HepG2 (cell line): ENCODE measurements at regions not wholly inside any gene's neighbourhood (a gene's known extent, or its start where the extent isn't known, plus 50 kb on each side); places are given as distances from the start of the nearest gene placed in this dataset.

Source experiments
- CHD2 ChIP-seq: IDR thresholded peaks from 2 replicates; pipeline ENCODE4 v1.6.1; 2011; ENCODE audit warnings: low read depth, low read length, improper control_type of control experiment
- EP300 ChIP-seq, 3 experiments: sonication (generic) in 1 of 3; formaldehyde crosslinking in 1 of 3; IDR thresholded peaks; 2 replicates each; pipeline versions ENCODE4 v1.5.1 to v1.6.1; 2011 to 2020; ENCODE audit warnings: low read depth in 2 of 3, low read length in 2 of 3, borderline replicate concordance in 1 of 3, improper control_type of control experiment in 1 of 3, mild to moderate bottlenecking in 1 of 3, missing genetic modification reagents in 1 of 3, moderate library complexity in 1 of 3
- NR2C2 ChIP-seq: sonication (generic); formaldehyde crosslinking; IDR thresholded peaks from 2 replicates; pipeline ENCODE4 v1.4.0; 2020; ENCODE audit warnings: missing genetic modification reagents, mild to moderate bottlenecking, moderate library complexity, borderline replicate concordance
- RFX5 ChIP-seq: IDR thresholded peaks from 2 replicates; pipeline ENCODE4 v1.6.1; 2011; ENCODE audit warnings: low read depth, low read length, improper control_type of control experiment
- TAF1 ChIP-seq: sonication (generic); formaldehyde crosslinking; IDR thresholded peaks from 2 replicates; pipeline ENCODE4 v1.4.0; 2020; ENCODE audit warnings: missing genetic modification reagents
- ZNF263 ChIP-seq: sonication (generic); formaldehyde crosslinking; IDR thresholded peaks from 2 replicates; pipeline ENCODE4 v1.4.0; 2020; ENCODE audit warnings: missing genetic modification reagents
- ZNF556 ChIP-seq: sonication (generic); formaldehyde crosslinking; IDR thresholded peaks from 2 replicates; pipeline ENCODE4 v1.4.0; 2020; ENCODE audit warnings: mild to moderate bottlenecking, missing genetic modification reagents, borderline replicate concordance
- TF ChIP-seq, protein P1 (sequence below): sonication (generic); formaldehyde crosslinking; conservative IDR thresholded peaks from 2 replicates; pipeline ENCODE4 v1.8.1; 2023; ENCODE audit warnings: missing genetic modification reagents

DNA sequence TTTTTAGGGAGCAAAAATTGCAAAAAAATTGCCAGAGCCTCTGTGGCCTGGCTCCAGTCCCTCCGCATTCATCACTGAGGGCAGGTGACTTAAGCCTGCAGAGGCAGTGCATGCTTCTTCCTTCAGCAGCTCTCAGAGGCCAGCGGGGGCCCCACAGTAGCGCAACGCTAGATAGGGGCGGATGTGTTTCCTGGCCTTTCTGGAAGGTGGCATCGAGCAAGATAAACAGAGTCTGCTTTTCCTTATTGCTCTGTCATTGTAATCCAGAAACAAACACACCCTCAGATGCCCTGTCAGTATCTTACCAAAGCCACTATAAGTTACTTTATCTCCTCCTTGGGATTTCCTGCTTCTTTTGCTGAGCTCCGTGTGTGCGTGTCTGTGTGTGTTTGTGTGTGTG, 75.5 kb upstream of the IRX6 start:
- TF ChIP-seq ZNF263 (no peak), EP300 (IDR thresholded peaks at IDR 0.05; ENCODE audit: low read depth in 2 of 2, low read length in 2 of 2) (no peak), EP300 (CRISPR knock-in tag; IDR thresholded peaks at IDR 0.05; ENCODE audit: borderline replicate concordance) (no peak), NR2C2 (no peak), CHD2 (no peak), RFX5 (no peak), ZNF556 (no peak), TAF1 (CRISPR knock-in tag) (no peak)
- TF ChIP-seq, protein P1, sequence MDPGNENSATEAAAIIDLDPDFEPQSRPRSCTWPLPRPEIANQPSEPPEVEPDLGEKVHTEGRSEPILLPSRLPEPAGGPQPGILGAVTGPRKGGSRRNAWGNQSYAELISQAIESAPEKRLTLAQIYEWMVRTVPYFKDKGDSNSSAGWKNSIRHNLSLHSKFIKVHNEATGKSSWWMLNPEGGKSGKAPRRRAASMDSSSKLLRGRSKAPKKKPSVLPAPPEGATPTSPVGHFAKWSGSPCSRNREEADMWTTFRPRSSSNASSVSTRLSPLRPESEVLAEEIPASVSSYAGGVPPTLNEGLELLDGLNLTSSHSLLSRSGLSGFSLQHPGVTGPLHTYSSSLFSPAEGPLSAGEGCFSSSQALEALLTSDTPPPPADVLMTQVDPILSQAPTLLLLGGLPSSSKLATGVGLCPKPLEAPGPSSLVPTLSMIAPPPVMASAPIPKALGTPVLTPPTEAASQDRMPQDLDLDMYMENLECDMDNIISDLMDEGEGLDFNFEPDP (CRISPR knock-in tag), result no peak
